ENCODE measurements at regions not wholly inside any gene's neighbourhood (a gene's known extent, or its start where the extent isn't known, plus 50 kb on each side); places are given as distances from the start of the nearest gene placed in this dataset.
"Not testable (repeated sequence)": the region's sequence is repeated elsewhere in the genome, so short reads cannot be mapped to it uniquely, and the experiment has no call there.

DNA sequence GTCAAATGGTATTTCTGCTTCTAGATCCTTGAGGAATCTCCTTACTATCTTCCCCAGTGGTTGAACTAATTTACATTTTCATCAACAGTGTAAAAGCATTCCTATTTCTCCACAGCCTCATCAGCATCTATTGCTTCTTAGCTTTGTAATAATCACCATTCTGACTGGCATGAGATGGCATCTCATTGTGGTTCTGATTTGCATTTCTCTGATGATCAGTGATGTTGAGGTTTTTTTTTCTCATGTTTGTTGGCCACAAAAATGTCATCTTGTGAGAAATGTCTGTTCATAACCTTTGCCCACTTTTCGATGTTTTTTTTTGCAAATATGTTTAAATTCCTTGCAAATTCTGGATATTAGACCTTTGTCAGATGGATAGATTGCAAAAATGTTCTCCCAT, 797.3 kb downstream of the KCNA4 start:
- H3K36me3 ChIP-seq (ENCODE audit: control insufficient read depth in 1 of 2, insufficient read depth in 2 of 2, low read length in 2 of 2); H3K27me3 ChIP-seq (ENCODE audit: insufficient read depth, low read length); BruUV-seq (replicated peaks); H3K9me3 ChIP-seq (ENCODE audit: control insufficient read depth in 1 of 2, insufficient read depth in 1 of 2, low read depth in 1 of 2, low read length in 2 of 2); H3K4me3 ChIP-seq (replicated peaks in 1 of 2; ENCODE audit: low read depth in 1 of 2, low read length in 2 of 2); H3K9me2 ChIP-seq (ENCODE audit: insufficient read depth); H3K4me1 ChIP-seq (ENCODE audit: control insufficient read depth in 1 of 2, insufficient read depth in 2 of 2, low read length in 2 of 2); H3K9ac ChIP-seq (ENCODE audit: low read length); H3K79me2 ChIP-seq (ENCODE audit: insufficient read depth, low read length); H2AFZ ChIP-seq (ENCODE audit: low read depth, low read length, poor library complexity, severe bottlenecking); intact Hi-C loops (cut with micrococcal nuclease); ATAC-seq; POLR2A ChIA-PET; H3K27ac ChIP-seq (ENCODE audit: low read depth, low read length); CTCF ChIA-PET; H4K20me1 ChIP-seq (ENCODE audit: insufficient read depth); H3K4me2 ChIP-seq (ENCODE audit: low read length); DNase-seq (ENCODE audit: low read depth, low spot score); RAD21 ChIA-PET (ENCODE audit: low non-redundant PET in 1 of 2, low total read pairs in 2 of 2, uncharacterized antibody in 2 of 2, unreplicated experiment in 2 of 2): not testable (repeated sequence)

DNA sequence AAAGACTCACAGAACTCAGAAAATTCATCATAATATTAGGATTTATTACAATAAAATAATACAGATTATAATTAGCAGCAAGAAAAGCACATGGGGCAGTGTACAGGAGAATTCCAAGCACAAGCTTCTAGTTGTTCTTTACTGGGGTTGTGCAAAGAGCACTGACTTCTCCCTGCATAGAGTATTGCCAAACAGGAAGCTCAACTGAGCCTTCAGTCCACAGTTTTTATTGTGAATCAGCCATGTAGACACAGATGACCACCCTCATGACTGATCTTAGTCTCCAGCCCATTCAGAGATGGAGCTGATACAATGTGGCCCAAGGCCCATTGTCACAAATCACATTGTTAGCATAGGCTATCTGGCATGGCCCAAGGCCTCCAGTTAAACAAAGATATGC, 798.9 kb downstream of the KCNA4 start:
- Histone ChIP-seq H3K27ac (ENCODE audit: low read depth, low read length) (no peak overlapping the region), H4K20me1 (ENCODE audit: insufficient read depth) (no peaks in the 10 kb centered on the region), H3K79me2 (ENCODE audit: insufficient read depth, low read length) (no peaks in the 10 kb centered on the region), H3K4me1 (ENCODE audit: control insufficient read depth in 1 of 2, insufficient read depth in 2 of 2, low read length in 2 of 2) (no peaks in the 10 kb centered on the region), H3K27me3 (ENCODE audit: insufficient read depth, low read length) (no peaks in the 10 kb centered on the region), H3K36me3 (ENCODE audit: control insufficient read depth in 1 of 2, insufficient read depth in 2 of 2, low read length in 2 of 2) (no peaks in the 10 kb centered on the region), H2AFZ (ENCODE audit: low read depth, low read length, poor library complexity, severe bottlenecking) (no peak overlapping the region), H3K9me2 (ENCODE audit: insufficient read depth) (no peaks in the 10 kb centered on the region), H3K9me3 (ENCODE audit: control insufficient read depth in 1 of 2, insufficient read depth in 1 of 2, low read depth in 1 of 2, low read length in 2 of 2) (no peaks in the 10 kb centered on the region), H3K4me3 (replicated peaks in 1 of 2; ENCODE audit: low read depth in 1 of 2, low read length in 2 of 2) (no peak overlapping the region), H3K4me2 (ENCODE audit: low read length) (no peak overlapping the region), H3K9ac (ENCODE audit: low read length) (no peak overlapping the region)
- DNase-seq (ENCODE audit: low read depth, low spot score), result no peak
- ChIA-PET CTCF (no interaction called here), POLR2A (no interaction called here), RAD21 (ENCODE audit: low non-redundant PET in 1 of 2, low total read pairs in 2 of 2, uncharacterized antibody in 2 of 2, unreplicated experiment in 2 of 2) (no interaction called here)
- no TSS peak for BruUV-seq (replicated peaks)
- intact Hi-C loops (cut with micrococcal nuclease), result no loop called here
- no peak for ATAC-seq
- TF ChIP-seq TCF7L2 (IDR thresholded peaks at IDR 0.05; ENCODE audit: borderline replicate concordance, extremely low read depth, insufficient read depth, insufficient read length), result no peak
- TF ChIP-seq SIN3A (IDR thresholded peaks at IDR 0.05; ENCODE audit: low read depth), result no peak
- no peak for TF ChIP-seq SP1 (IDR thresholded peaks at IDR 0.05; ENCODE audit: low read depth)
- no peak for TF ChIP-seq EZH2phosphoT487 (IDR thresholded peaks at IDR 0.05; ENCODE audit: borderline replicate concordance)
- no peak for TF ChIP-seq CBX3 (IDR thresholded peaks at IDR 0.05; ENCODE audit: low read depth)
- TF ChIP-seq, protein P1, sequence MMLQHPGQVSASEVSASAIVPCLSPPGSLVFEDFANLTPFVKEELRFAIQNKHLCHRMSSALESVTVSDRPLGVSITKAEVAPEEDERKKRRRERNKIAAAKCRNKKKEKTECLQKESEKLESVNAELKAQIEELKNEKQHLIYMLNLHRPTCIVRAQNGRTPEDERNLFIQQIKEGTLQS (IDR thresholded peaks at IDR 0.05), result no peak
- TF ChIP-seq, protein P2, sequence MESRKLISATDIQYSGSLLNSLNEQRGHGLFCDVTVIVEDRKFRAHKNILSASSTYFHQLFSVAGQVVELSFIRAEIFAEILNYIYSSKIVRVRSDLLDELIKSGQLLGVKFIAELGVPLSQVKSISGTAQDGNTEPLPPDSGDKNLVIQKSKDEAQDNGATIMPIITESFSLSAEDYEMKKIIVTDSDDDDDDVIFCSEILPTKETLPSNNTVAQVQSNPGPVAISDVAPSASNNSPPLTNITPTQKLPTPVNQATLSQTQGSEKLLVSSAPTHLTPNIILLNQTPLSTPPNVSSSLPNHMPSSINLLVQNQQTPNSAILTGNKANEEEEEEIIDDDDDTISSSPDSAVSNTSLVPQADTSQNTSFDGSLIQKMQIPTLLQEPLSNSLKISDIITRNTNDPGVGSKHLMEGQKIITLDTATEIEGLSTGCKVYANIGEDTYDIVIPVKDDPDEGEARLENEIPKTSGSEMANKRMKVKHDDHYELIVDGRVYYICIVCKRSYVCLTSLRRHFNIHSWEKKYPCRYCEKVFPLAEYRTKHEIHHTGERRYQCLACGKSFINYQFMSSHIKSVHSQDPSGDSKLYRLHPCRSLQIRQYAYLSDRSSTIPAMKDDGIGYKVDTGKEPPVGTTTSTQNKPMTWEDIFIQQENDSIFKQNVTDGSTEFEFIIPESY (IDR thresholded peaks at IDR 0.05; ENCODE audit: extremely low read depth, insufficient replicate concordance, low read length), result no peak
- no peak for TF ChIP-seq SRF (IDR thresholded peaks at IDR 0.05; ENCODE audit: low read depth)
- no peak for TF ChIP-seq ELF1 (IDR thresholded peaks at IDR 0.05; ENCODE audit: borderline replicate concordance, low read depth)
- TF ChIP-seq RAD21 (IDR thresholded peaks at IDR 0.05; ENCODE audit: low read depth), result no peak
- no peak for TF ChIP-seq CEBPB (IDR thresholded peaks at IDR 0.05; ENCODE audit: low read depth)
- TF ChIP-seq, protein P3, sequence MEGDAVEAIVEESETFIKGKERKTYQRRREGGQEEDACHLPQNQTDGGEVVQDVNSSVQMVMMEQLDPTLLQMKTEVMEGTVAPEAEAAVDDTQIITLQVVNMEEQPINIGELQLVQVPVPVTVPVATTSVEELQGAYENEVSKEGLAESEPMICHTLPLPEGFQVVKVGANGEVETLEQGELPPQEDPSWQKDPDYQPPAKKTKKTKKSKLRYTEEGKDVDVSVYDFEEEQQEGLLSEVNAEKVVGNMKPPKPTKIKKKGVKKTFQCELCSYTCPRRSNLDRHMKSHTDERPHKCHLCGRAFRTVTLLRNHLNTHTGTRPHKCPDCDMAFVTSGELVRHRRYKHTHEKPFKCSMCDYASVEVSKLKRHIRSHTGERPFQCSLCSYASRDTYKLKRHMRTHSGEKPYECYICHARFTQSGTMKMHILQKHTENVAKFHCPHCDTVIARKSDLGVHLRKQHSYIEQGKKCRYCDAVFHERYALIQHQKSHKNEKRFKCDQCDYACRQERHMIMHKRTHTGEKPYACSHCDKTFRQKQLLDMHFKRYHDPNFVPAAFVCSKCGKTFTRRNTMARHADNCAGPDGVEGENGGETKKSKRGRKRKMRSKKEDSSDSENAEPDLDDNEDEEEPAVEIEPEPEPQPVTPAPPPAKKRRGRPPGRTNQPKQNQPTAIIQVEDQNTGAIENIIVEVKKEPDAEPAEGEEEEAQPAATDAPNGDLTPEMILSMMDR (IDR thresholded peaks at IDR 0.05 in 2 of 3, conservative IDR thresholded peaks at IDR 0.05 in 1 of 3; ENCODE audit: borderline replicate concordance in 1 of 3, insufficient read depth in 1 of 3, low read depth in 2 of 3, low read length in 2 of 3), result no peak
- TF ChIP-seq, protein P4, sequence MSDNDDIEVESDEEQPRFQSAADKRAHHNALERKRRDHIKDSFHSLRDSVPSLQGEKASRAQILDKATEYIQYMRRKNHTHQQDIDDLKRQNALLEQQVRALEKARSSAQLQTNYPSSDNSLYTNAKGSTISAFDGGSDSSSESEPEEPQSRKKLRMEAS (IDR thresholded peaks at IDR 0.05), result no peak
- TF ChIP-seq, protein P5, sequence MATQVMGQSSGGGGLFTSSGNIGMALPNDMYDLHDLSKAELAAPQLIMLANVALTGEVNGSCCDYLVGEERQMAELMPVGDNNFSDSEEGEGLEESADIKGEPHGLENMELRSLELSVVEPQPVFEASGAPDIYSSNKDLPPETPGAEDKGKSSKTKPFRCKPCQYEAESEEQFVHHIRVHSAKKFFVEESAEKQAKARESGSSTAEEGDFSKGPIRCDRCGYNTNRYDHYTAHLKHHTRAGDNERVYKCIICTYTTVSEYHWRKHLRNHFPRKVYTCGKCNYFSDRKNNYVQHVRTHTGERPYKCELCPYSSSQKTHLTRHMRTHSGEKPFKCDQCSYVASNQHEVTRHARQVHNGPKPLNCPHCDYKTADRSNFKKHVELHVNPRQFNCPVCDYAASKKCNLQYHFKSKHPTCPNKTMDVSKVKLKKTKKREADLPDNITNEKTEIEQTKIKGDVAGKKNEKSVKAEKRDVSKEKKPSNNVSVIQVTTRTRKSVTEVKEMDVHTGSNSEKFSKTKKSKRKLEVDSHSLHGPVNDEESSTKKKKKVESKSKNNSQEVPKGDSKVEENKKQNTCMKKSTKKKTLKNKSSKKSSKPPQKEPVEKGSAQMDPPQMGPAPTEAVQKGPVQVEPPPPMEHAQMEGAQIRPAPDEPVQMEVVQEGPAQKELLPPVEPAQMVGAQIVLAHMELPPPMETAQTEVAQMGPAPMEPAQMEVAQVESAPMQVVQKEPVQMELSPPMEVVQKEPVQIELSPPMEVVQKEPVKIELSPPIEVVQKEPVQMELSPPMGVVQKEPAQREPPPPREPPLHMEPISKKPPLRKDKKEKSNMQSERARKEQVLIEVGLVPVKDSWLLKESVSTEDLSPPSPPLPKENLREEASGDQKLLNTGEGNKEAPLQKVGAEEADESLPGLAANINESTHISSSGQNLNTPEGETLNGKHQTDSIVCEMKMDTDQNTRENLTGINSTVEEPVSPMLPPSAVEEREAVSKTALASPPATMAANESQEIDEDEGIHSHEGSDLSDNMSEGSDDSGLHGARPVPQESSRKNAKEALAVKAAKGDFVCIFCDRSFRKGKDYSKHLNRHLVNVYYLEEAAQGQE (IDR thresholded peaks at IDR 0.05; ENCODE audit: low read depth), result no peak
